Hematopoietic multipotent progenitor cell (in vitro differentiated cells): ENCODE measurements at regions not wholly inside any gene's neighbourhood (a gene's known extent, or its start where the extent isn't known, plus 50 kb on each side); places are given as distances from the start of the nearest gene placed in this dataset.
A peak's percentile ranks its signal among the peaks of the same experiment; 100 is the strongest.

Source experiments
- DNase-seq, 3 donors: peaks; one replicate each; pipeline ENCODE4 v3.0.0-alpha.2; 2011 to 2015; ENCODE audit warnings: low read depth in 2 of 3, low spot score in 2 of 3

DNA sequence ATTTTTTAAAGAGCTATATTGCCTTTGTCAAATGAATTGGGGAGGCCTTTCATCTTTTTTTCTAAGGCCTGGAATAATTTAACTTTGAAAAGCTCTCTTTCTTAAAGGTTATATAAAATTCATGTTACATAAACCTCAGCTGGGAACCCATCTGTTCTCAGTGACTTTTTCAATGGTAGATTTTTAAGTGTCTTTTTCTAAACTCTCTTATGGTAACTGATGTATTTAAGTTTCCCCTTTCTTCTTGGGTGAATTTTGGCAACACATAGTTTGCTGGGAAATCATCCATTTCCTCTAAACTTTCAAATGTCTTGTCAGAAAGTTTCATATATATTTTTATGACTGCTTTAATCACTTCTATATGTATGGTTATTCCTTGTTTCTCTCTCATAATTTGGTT, 362.2 kb upstream of the KLF6 start:
- no peak for DNase-seq

GRCh38 chr10:4144817-4145216, 359.8 kb upstream of the KLF6 start:
- no peak for DNase-seq

GRCh38 chr10:4141471-4141870, 356.5 kb upstream of the KLF6 start:
- DNase-seq, result no peak

DNA sequence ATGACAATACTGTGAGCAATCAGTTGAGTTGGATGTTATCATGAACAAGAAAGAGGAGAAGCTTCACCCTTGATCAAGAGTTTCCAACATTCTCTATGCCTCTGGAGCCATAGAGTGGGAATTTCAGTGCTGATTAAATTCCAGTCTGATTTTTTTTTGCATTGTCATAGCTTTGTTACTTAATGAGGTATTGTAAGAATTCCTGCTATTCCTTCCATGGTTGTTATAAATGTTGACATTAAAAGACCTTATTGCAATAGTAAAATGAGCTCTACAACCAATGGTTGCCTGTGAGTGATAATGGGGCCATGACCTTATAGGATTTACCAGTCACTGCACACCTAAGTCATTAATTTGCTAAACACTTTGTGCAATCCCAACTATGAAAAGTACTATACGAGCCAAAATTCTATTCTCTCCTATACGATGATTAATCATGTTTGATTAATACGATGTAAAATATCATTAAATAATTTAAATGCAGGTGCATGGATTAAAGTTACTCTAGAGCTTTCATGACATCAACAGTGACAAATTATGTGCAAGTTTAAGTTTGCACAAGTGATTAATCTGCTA, 353.2 kb upstream of the KLF6 start:
- DNase-seq, result no peak

- no peak for DNase-seq
Observed at GRCh38 chr10:4137299-4137698, 352.3 kb upstream of the KLF6 start.

DNA sequence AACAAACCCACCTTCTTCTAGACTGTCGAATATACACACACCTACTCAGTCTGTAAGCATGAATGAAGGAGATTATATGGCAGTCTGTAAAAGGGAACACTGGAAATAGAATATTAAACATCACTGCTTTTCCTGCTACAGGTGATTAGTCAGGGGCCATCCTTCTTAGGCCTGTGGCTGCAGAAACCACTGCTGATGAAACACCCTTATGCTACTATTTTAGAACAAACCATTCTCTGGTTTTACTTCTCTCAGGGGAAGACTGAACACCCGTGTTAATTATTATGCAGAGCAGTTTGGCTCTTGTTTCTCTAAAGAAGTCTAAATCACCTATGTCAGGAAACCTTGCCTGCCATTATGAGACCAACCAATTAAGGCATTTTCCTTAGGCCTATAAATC, 351.1 kb upstream of the KLF6 start:
- no peak for DNase-seq

GRCh38 chr10:4132216-4132556, 347.2 kb upstream of the KLF6 start:
- DNase-seq, result no peak

DNA sequence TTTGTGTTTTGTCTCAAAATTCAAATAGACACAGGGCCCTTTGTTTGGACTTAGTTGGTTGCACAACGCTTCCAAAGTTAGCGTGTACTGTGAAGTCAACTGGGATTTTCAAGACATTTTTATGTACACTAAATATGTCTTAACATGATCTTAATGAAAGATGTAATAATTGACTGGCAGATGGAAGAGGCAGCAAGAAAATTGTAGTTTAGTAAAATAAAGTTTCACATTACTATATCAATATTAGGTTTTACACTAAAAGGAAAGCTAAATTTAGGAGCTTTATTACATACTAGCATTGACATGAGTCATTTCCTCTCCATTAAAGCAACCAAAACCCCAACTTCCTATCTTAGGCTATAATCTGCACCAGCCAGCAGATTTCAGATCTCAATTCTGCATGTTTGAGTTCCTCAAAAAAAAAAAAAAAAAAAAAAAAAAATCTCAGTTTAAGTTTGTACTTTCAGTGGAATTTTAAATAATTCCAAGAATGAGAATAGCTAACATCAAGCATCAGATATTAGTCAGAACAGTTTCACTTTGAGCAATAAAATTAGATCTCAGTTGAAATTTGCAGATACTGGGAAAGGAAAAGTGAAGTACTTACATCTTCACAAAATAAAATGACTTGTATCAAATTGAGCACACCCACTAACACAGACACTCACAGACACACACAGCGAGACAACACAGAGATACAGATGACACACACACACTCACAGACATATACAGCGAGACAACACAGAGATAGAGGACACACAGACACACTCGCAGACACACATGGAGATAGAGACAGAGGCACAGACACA, 346.6 kb upstream of the KLF6 start:
- peak in 2 of 3 donors; percentile 83 to 94 for DNase-seq

DNA sequence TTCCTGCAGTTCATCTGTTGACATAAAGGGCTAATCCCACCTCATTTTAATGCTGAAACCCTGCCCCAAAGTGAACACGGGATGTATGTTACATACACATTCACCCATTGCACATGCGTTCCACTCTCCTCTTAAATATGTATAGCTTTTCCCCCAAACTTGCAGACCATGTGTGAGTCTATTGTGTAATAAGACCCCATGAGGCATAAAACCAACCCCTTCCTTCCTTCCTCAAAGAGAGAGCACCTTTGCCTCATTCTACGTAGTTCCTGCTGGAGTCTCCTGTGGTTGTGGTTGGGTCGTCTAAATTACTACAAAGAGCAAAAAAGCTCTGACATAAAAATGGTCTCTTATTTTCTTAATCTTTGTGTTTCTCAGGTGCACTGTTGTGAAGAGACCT, 345.7 kb upstream of the KLF6 start:
- DNase-seq, result peak in 2 of 3 donors; percentile 75 to 92

- DNase-seq, result peak in 1 of 3 donors; percentile 28
Observed at GRCh38 chr10:4129866-4130477, 345.0 kb upstream of the KLF6 start.

GRCh38 chr10:4127518-4128315, 342.7 kb upstream of the KLF6 start:
- peak in 2 of 3 donors; percentile 53 to 79 for DNase-seq

DNA sequence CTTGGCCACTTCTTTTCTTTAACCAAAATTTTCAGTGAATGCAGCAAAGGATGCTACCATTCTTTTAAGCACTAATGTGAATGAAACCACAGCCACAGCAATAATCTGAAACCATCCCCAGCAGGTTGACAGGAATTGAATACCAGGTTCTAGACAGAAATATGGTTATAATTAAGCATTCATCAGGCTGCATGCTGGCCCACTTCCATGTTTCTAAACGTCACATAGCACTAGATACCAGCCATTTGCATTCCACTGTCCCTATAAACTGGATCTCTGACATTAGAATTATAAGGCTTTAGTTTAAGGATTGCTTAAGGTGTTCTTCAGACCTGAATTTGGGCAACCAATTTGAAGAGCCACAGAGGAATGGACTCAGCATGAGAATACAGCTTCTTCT, 340.8 kb upstream of the KLF6 start:
- no peak for DNase-seq

GRCh38 chr10:4121502-4122380, 336.7 kb upstream of the KLF6 start:
- peak in 1 of 3 donors; percentile 21 for DNase-seq

DNA sequence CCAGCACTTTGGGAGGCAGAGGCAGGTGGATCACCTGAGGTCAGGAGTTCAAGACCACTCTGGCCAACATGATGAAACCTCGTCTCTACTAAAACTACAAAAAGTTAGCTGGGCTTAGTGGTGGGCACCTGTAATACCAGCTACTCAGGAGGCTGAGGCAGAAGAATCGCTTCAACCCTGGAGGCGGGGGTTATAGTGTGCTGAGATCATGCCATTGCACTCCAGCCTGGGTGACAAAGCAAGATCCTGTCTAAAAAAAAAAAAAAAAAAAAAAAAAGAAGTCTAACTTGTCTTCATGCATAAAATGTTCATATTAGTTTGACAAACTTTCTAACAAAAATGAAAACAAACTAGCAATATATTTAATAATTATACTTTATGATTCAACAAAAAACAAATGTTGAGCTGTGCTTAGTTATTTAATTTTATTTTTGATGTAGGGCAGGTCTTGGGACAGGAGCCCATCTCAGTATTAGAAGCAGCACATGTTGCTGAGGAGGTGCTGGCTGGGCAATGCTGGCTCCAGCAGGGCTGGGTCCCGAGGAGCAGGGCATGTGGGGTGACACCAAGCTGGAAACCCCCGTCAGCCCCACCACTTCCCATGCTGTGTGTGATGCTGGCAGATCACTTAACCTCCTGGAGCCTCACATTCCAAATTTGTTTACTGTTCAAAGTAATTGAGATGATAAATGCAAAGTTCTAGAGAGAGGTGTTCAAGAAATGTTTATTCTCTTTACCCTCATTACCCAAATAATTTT, 335.3 kb upstream of the KLF6 start:
- DNase-seq, result peak in 2 of 3 donors; percentile 18 to 41

DNA sequence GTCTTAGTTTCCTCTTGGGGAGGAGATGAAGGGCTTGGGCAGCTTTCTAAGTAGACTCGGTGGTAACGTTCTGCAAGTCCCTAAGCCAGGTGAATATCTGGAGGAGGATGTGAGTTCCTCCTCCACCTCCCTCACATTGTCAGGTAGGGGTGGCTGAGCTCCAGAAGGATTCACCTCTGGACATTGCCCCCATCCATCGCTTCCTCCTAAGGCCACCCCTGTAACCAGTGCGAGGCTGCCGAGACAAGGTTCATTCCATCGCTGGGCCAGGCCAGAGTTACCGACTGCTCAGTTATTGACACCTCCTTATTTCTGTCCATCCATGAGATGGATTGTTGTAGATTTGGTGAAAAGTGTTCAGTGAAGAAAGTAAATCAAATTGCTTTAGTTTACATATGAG, 334.1 kb upstream of the KLF6 start:
- DNase-seq, result no peak

DNA sequence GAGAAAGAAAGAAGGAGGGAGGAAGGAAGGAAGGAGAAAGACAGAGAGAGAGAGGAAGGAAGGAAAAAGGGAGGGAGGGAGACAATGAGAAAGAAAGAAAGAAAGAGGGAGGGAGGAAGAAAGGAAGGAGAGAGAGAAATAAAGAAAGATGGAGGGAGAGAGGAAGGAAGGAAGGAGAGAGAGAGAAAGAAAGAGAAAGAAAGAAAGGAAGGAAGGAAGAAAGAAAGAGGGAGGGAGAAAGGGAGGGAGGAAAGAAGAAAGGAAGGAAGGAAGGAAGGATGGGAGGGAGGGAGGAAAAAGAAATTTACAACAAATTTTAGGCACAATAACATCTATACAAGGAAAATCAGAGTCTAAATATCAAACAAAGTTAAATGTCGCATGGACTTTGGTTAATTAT, 332.6 kb upstream of the KLF6 start:
- DNase-seq, result no peak

GRCh38 chr10:4111643-4112042, 326.6 kb upstream of the KLF6 start:
- DNase-seq, result no peak

DNA sequence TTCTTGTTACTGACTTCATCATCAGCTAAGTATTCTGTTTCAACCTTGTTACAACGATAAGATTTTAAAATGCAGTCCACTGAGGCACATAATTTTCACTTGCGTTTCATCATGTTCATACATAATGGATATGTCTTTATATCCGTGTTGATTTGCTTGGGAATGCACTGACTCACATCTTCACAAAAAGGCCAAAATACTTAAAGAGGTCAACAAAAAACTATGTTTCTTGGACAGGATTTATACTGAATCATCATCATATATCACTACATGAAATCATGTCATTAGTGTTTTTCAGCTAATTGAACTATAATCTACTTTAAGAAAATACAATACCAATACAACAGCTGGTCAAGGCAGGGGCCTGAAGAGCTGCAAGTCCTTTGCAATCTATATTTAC, 324.5 kb upstream of the KLF6 start:
- no peak for DNase-seq

DNA sequence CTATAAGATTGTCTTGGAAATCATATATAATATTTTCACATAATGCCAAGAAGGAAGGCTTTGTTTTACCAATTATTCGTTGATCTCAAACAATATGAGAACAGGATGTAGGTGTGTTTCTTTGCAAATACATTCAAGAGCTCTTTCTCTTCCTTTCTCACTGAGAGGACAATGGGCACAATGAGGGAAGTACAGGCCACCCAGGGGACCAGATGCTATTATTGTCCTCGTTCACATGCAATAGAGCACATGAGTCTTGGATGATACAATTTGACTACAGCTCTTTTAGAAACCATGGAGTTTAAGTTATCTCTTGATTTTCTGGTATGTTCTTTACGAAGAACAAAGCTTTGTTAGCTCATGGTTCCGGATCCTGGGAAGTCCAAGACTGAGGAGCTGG, 323.7 kb upstream of the KLF6 start:
- DNase-seq, result no peak
